Vagina (tissue), 2 donors: ENCODE measurements at regions not wholly inside any gene's neighbourhood (a gene's known extent, or its start where the extent isn't known, plus 50 kb on each side); places are given as distances from the start of the nearest gene placed in this dataset.

Source experiments
- DNase-seq, 2 donors: peaks; one replicate each; pipeline ENCODE4 v3.0.0-alpha.2; 2017; ENCODE audit errors: extremely low spot score in 2 of 2
- H3K27ac ChIP-seq: fragments of 200-600 bp; sonication (generic); one replicate; pipeline ENCODE4 v1.5.1; 2019
- H3K27me3 ChIP-seq: fragments of 200-600 bp; sonication (generic); one replicate; pipeline ENCODE4 v1.5.1; 2019
- H3K36me3 ChIP-seq, 2 donors: fragments of 200-600 bp; sonication (generic); one replicate each; pipeline ENCODE4 v1.5.1; 2017 to 2019
- H3K4me1 ChIP-seq: fragments of 200-600 bp; sonication (generic); one replicate; pipeline ENCODE4 v1.5.1; 2019
- H3K4me3 ChIP-seq, 2 donors: fragments of 200-600 bp; sonication (generic); 1 replicate in 1 of 2; 2 replicates in 1 of 2; pipeline ENCODE4 v1.5.1; 2016 to 2019
- H3K9me3 ChIP-seq: fragments of 200-600 bp; sonication (generic); one replicate; pipeline ENCODE4 v1.5.1; 2019
- CTCF ChIP-seq, 3 experiments: fragments of 450-650 bp in 2 of 3; fragments of 200-600 bp in 1 of 3; sonication (generic) in 1 of 3; IDR thresholded peaks; one replicate each; pipeline ENCODE4 v1.5.1; 2017 to 2019; ENCODE audit warnings: antibody characterized with exemption in 3 of 3, mild to moderate bottlenecking in 2 of 3, moderate library complexity in 2 of 3
- POLR2A ChIP-seq, 2 donors: fragments of 450-650 bp; IDR thresholded peaks; one replicate each; pipeline ENCODE4 v1.6.1; 2017; ENCODE audit warnings: antibody characterized with exemption in 2 of 2, mild to moderate bottlenecking in 2 of 2, moderate library complexity in 2 of 2
- POLR2AphosphoS5 ChIP-seq, 2 donors: sonication (generic); formaldehyde crosslinking; IDR thresholded peaks; one replicate each; pipeline ENCODE4 v1.9.0; 2017; ENCODE audit warnings: antibody characterized with exemption in 2 of 2, mild to moderate bottlenecking in 2 of 2, low read depth in 1 of 2; ENCODE audit not compliant: insufficient read depth in 1 of 2
- intact Hi-C: fragments of 100-400 bp; cut with DNase I; formaldehyde crosslinking; loops from one replicate; pipeline ENCODE4 v1.15.1; 2023

GRCh38 chr9:78676009-78676408, 379.1 kb downstream of the PSAT1 start:
- TF ChIP-seq CTCF (IDR thresholded peaks at IDR 0.05) = no peak
- TF ChIP-seq POLR2AphosphoS5 (IDR thresholded peaks at IDR 0.05; ENCODE audit: insufficient read depth in 1 of 2, low read depth in 1 of 2) = no peak
- no peak for TF ChIP-seq POLR2A (IDR thresholded peaks at IDR 0.05)
- no peaks in the 10 kb centered on the region for H3K36me3 ChIP-seq
- H3K27me3 ChIP-seq = no peaks in the 10 kb centered on the region
- intact Hi-C loops = loop anchor here (10.0 kb wide), 1 partner anchor 59 kb away; no protein-coding TSS in a partner anchor
- no peak overlapping the region for H3K27ac ChIP-seq
- no peaks in the 10 kb centered on the region for H3K9me3 ChIP-seq
- no peak for DNase-seq
- no peaks in the 10 kb centered on the region for H3K4me1 ChIP-seq
- H3K4me3 ChIP-seq = no peak overlapping the region

- H3K27ac ChIP-seq = no peak overlapping the region
- no peaks in the 10 kb centered on the region for H3K36me3 ChIP-seq
- H3K9me3 ChIP-seq = no peaks in the 10 kb centered on the region
- intact Hi-C loops = loop anchor here (10.0 kb wide), 1 partner anchor 58 kb away; no protein-coding TSS in a partner anchor
- no peak for DNase-seq
- H3K4me1 ChIP-seq = no peaks in the 10 kb centered on the region
- H3K27me3 ChIP-seq = no peaks in the 10 kb centered on the region
- TF ChIP-seq POLR2A (IDR thresholded peaks at IDR 0.05) (no peak), POLR2AphosphoS5 (IDR thresholded peaks at IDR 0.05; ENCODE audit: insufficient read depth in 1 of 2, low read depth in 1 of 2) (no peak), CTCF (IDR thresholded peaks at IDR 0.05) (no peak)
- H3K4me3 ChIP-seq = no peak overlapping the region
Observed at GRCh38 chr9:78676623-78677022, 379.7 kb downstream of the PSAT1 start.

GRCh38 chr9:78677326-78677725, 380.4 kb downstream of the PSAT1 start:
- Histone ChIP-seq H3K4me1 (no peaks in the 10 kb centered on the region), H3K27me3 (no peaks in the 10 kb centered on the region), H3K36me3 (no peaks in the 10 kb centered on the region), H3K4me3 (no peak overlapping the region), H3K9me3 (no peaks in the 10 kb centered on the region), H3K27ac (no peak overlapping the region)
- DNase-seq = no peak
- no peak for TF ChIP-seq CTCF (IDR thresholded peaks at IDR 0.05)
- TF ChIP-seq POLR2A (IDR thresholded peaks at IDR 0.05) = no peak
- TF ChIP-seq POLR2AphosphoS5 (IDR thresholded peaks at IDR 0.05; ENCODE audit: insufficient read depth in 1 of 2, low read depth in 1 of 2) = no peak
- intact Hi-C loops = loop anchor here (10.0 kb wide), 1 partner anchor 57 kb away; no protein-coding TSS in a partner anchor

GRCh38 chr9:78678877-78679276, 382.0 kb downstream of the PSAT1 start:
- H3K9me3 ChIP-seq = no peaks in the 10 kb centered on the region
- H3K36me3 ChIP-seq = no peaks in the 10 kb centered on the region
- no peaks in the 10 kb centered on the region for H3K4me1 ChIP-seq
- no peak overlapping the region for H3K27ac ChIP-seq
- H3K27me3 ChIP-seq = no peaks in the 10 kb centered on the region
- TF ChIP-seq POLR2AphosphoS5 (IDR thresholded peaks at IDR 0.05; ENCODE audit: insufficient read depth in 1 of 2, low read depth in 1 of 2) (no peak), CTCF (IDR thresholded peaks at IDR 0.05) (no peak), POLR2A (IDR thresholded peaks at IDR 0.05) (no peak)
- DNase-seq = no peak
- intact Hi-C loops = loop anchor here (10.0 kb wide), 1 partner anchor 56 kb away; no protein-coding TSS in a partner anchor
- H3K4me3 ChIP-seq = no peak overlapping the region

GRCh38 chr9:78680196-78680595, 383.3 kb downstream of the PSAT1 start:
- H3K36me3 ChIP-seq = no peaks in the 10 kb centered on the region
- no peaks in the 10 kb centered on the region for H3K9me3 ChIP-seq
- DNase-seq = no peak
- no peak for TF ChIP-seq POLR2A (IDR thresholded peaks at IDR 0.05)
- intact Hi-C loops = no loop called here
- no peaks in the 10 kb centered on the region for H3K4me1 ChIP-seq
- no peaks in the 10 kb centered on the region for H3K27me3 ChIP-seq
- no peak overlapping the region for H3K27ac ChIP-seq
- H3K4me3 ChIP-seq = no peak overlapping the region
